ENCODE measurements at regions not wholly inside any gene's neighbourhood (a gene's known extent, or its start where the extent isn't known, plus 50 kb on each side); places are given as distances from the start of the nearest gene placed in this dataset.
"Not testable (repeated sequence)": the region's sequence is repeated elsewhere in the genome, so short reads cannot be mapped to it uniquely, and the experiment has no call there.

DNA sequence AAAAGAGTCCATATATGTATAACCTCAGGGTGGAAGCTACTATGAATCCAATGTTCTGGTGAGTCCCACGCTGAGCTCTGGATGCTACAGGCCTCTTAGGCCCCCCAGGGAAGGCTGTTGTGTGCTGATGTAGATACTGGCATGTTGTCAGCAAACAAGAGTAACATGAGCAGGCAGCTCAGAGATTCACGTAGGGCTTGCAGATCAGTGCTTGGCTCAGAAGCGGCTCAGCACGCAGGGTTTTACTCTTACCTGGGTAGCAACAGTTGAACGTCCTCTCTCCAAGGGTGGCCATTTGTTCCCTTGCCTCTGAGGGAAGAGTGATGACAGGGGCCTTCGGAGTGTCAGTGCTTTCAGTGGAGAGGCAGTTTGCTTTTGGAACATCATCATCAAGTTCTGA lies 93.4 kb downstream of the ZFP64 start:
- DNase-seq, result no peak

- no peak for DNase-seq
These were observed 95.5 kb downstream of the ZFP64 start for GRCh38 chr20:52096117-52096516.

GRCh38 chr20:52094693-52095092 lies 96.9 kb downstream of the ZFP64 start:
- no peak for DNase-seq

DNA sequence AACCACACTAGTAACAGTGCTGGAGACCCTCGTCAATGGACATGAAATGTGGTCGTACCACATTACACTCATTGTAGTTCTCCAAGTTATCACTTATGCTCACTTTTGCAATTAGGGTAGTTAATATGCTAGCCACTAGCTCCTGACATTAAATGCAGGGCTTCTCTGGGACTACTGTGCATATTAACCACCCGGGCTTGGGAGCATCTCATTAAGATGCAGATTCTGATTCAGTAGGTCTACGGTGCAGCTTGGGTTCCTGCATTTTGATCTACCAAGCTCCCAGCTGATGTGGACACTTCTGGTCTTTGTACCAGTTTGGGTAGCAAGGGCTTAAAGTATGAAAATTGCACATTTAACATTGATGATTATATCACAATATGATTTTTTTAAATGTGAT lies 98.0 kb downstream of the ZFP64 start:
- no peak for DNase-seq

DNA sequence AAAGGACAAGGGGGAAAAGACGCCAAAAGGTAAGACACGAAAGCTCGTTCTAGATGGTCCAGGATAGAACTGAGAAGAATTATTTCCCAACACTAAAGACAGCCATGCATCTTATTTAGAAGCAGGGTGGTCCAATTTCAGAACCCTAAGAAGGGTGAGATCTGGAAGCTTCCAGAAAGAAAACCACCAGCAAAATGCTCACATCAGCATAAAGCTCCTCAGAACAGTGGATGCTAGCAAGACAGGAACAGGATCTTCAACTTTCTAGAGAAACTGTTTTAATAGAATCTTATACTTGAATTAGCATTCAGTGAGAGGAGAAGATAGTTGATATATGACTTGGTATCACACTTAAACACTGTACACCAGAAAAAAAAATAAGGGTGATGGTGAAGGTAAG lies 101.5 kb downstream of the ZFP64 start:
- no peak for DNase-seq

GRCh38 chr20:52087471-52087870 lies 104.1 kb downstream of the ZFP64 start:
- no peak for DNase-seq

- DNase-seq, result no peak
These were observed 104.7 kb downstream of the ZFP64 start for GRCh38 chr20:52086878-52087277.

DNA sequence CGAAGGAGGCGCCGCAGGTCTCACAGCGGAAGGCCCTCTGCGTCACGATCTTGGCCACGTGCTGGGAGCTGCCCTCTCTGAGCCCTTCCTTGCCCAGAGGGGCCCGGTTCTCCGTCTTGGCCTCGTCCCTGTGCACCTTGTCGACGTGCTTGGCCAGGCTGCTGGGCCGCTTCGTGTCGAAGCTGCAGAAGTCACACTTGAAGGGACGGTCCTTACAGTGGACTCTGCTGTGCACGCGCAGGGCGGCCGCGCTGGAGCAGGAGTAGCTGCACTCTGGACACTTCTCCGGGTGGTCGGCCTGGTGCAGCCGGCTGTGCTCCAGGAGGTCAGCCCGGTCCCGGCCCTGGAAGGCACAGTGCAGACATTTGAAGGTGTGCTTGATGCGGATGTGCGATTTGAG lies 106.9 kb downstream of the ZFP64 start:
- DNase-seq, result no peak

DNA sequence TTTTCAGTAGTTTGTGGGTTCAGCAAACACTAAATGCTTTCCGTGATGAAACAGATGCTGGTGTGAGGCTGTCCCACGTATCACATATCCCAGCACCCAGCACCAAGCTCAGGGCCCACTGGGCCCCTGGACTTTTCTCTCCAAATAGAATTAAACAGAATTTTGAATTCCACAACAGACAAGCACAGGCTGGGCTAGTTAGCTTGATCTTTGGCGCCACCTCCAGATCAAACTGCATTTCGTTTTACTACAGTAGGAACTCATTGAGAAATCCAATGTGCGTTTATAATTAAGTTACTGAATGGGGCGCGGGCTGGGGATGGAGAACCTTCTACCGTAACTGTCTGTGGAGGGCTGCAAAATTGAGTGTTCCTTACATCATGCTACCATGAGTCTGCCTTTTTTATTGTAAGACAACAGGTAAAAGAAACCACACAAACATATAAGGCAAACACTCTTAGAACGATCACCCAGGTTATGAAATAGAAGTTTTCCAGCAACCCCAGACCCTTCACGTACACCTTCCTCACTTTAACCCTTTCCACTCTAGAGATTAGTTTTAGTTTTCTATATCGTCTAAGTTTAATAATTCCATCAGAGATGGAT lies 107.8 kb downstream of the ZFP64 start:
- DNase-seq, result peak in 1 of 2 experiments; percentile 53

DNA sequence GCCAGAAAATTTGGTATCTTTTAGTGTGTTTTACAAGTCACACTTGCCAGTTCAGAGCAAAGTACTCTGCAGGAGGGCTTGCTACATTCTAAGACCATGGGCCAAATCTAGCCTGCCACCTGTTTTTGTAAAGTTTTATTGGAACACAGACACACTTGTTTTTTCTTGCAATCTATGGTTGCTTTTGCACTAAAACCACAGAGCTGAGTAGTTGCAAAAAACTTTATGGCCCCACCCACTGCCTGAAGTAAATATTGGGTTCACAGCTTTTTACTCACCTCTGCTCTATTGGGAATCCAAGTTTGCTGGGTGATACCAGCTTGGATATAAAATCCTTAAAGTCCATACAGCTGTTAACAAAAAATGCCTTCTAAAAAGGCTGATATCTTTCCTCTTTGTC lies 109.0 kb downstream of the ZFP64 start:
- no peak for DNase-seq

DNA sequence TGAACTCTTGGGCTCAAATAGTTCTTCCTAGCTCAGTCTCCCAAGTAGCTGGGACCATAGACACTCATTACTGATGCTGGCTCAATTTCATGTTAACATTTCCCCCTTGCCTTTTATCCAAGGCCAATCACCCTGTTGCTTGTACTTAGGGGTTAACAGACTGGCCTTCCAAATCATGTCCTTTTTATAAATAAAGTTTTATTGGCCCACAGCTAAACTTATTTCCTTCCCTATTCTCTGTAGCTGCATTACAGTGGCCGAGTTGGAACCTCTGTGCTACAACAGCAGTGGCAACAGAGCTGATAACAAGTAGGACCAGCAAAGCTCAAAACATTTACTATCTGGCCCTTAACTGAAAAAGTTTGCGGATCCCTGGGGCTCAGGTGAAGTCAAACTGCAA lies 109.8 kb downstream of the ZFP64 start:
- DNase-seq, result no peak

- no peak for DNase-seq
These were observed 110.5 kb downstream of the ZFP64 start for GRCh38 chr20:52081066-52081465.

DNA sequence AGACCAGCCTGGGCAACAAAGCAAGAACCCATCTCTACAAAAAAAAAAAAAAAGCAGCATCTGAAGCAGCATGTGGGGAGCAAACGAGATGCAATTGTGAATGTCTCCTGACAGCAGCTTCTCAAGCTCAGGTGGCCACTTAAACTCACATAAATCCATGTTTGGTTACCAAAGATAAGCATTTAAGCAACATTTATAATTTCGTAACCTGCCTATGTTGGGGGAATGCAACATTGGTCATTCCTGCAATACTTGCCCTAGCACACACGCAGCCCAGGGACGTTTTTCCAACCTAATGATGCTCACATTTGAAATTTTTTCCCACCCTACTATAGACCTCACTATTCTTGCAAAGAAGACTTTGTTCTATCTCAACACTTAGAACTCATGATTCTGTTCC lies 113.3 kb downstream of the ZFP64 start:
- DNase-seq, result no peak

DNA sequence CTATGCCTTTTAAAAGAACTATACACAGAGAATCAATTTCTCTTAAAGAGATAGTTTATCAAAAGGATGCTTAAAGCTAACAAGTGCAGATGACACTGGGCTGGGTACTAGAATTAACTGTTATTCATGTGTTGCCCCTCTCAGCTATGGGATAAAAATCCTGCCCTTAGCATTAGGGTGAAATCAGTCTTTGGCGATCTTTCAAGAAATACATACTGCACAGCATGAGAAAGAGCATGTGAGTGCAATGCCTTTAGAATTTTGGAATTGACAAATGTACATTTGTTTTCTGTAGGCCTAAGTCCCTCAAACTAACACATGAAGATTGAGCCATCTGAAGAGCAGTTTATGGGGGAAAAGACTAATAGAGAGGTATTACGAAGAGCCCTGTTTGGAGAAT lies 115.4 kb downstream of the ZFP64 start:
- no peak for DNase-seq

DNA sequence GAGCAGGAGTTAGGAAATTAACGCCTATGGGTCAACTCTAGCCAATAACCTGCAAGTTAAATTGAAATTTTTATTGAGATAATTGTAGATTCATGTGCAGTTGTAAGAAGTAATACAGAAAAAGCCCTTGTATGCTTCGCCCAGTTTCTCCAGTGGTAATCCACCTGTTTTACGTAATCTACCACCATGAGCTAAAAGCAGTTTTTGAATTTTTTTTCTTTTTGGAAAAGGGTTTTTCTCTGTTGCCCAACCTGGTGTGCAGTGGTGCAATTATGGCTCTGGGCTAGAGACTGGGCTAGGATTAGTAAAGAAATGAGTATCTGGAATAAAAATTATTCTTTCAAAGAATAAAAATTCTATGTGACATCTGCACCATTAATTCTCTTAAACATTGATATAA lies 116.2 kb downstream of the ZFP64 start:
- DNase-seq, result no peak

DNA sequence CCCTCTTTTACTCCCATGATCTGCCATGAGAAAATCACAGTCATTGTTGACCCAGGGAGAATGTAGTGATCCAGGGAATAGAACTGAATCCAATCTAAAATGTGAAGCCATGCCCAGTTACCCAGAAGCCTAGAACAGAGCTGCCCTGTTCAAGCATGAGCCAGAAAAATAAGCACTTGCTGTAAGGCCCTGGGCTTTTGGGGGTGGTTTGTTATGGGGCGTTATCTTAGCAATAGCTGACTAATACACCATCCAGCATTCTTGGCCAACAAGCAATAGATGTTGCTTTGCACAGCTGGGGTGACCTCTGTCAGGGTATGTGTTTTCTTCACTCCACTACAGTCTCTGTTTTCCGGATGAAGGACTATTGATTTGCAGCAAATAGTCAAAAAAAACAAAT lies 120.4 kb downstream of the ZFP64 start:
- DNase-seq, result no peak

DNA sequence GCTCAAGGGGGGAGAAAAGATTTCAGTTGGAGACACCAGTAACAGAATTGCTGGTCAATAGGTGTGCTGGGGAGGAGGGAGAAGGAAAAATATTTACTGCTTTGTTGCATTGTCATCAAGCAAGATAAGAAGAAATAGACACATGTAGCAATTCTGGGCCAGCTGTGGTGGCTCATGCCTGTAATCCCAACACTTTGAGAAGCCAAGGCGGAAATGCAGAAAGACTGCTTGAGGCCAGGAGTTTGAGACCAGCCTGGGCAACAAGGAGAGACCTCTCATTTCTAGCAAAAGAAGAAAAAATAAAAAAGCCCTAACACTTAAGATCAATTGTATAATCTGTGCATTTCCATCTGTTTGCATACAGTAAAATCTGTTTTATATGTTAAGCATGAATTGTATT lies 126.6 kb downstream of the ZFP64 start:
- no peak for DNase-seq

GRCh38 chr20:52062452-52063209 lies 128.9 kb downstream of the ZFP64 start:
- no peak for DNase-seq

GRCh38 chr20:52060794-52061714 lies 130.5 kb downstream of the ZFP64 start:
- peak in 1 of 2 experiments; percentile 15 for DNase-seq

GRCh38 chr20:52057133-52057532 lies 134.4 kb downstream of the ZFP64 start:
- not testable (repeated sequence) for DNase-seq

DNA sequence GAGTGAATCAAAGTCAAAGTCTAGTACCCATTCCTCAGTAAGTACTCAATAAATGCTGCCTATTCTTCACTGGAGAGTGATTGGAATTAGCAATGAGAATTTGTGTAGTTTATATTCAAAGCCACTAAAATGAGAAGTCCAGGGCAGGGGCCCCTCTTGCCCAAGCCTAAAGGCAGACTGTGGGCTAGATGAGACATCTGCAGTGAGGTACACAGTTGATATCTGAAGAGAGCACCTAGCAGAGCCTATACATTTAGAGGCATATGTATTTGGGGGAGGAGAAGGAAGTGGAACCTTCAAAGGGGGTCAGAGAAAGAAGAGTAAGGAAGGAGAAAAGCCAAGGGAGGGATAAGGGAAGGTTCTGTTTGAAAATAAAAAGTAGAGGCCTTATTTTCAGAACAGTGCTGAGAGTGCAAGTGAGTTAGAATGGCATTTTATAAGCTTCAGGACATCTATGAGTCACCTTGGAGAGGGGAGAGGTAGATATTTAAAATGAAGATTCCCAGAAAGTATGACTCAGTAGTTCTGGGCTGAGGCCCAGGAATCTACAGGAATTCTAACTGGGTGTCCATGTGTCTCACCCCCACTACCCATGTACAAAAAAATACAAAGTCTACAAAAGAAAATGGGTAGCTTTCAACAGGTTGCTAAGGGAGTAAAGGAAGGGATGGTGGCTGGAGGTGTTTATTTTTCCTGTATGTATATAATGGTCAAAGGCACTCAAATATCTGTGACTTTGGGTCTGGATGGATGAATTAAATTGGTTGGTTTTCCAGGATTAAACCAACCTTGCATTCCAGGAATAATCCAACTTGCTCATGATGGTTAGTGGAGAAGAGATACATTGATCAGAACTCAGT lies 135.1 kb downstream of the ZFP64 start:
- DNase-seq, result no peak

GRCh38 chr20:52054123-52054522 lies 137.5 kb downstream of the ZFP64 start:
- no peak for DNase-seq

Measured in SW 1271 (cell line).